ENCODE measurements at regions not wholly inside any gene's neighbourhood (a gene's known extent, or its start where the extent isn't known, plus 50 kb on each side); places are given as distances from the start of the nearest gene placed in this dataset.

- DNase-seq, result no peak
Measured at GRCh38 chr13:106433066-106433465, 102.4 kb downstream of the EFNB2 start.

GRCh38 chr13:106432636-106433035 lies 102.8 kb downstream of the EFNB2 start:
- no peak for DNase-seq

GRCh38 chr13:106426909-106427308 lies 108.6 kb downstream of the EFNB2 start:
- no peak for DNase-seq

GRCh38 chr13:106425661-106426060 lies 109.8 kb downstream of the EFNB2 start:
- no peak for DNase-seq

GRCh38 chr13:106424805-106425204 lies 110.7 kb downstream of the EFNB2 start:
- DNase-seq, result no peak

GRCh38 chr13:106423530-106423929 lies 111.9 kb downstream of the EFNB2 start:
- no peak for DNase-seq

- no peak for DNase-seq
Measured at GRCh38 chr13:106418556-106418955, 116.9 kb downstream of the EFNB2 start.

GRCh38 chr13:106417467-106418110 lies 117.9 kb downstream of the EFNB2 start:
- DNase-seq, result no peak

- DNase-seq, result no peak
Measured at GRCh38 chr13:106416645-106417044, 118.8 kb downstream of the EFNB2 start.

- no peak for DNase-seq
Measured at GRCh38 chr13:106415971-106416370, 119.5 kb downstream of the EFNB2 start.

GRCh38 chr13:106415442-106415841 lies 120.0 kb downstream of the EFNB2 start:
- no peak for DNase-seq

GRCh38 chr13:106407338-106407737 lies 128.1 kb downstream of the EFNB2 start:
- no peak for DNase-seq

GRCh38 chr13:106405731-106406130 lies 129.7 kb downstream of the EFNB2 start:
- DNase-seq, result no peak

GRCh38 chr13:106403280-106403679 lies 132.2 kb downstream of the EFNB2 start:
- no peak for DNase-seq

- DNase-seq, result no peak
Measured at GRCh38 chr13:106402866-106403265, 132.6 kb downstream of the EFNB2 start.

- DNase-seq, result no peak
Measured at GRCh38 chr13:106401081-106401480, 134.4 kb downstream of the EFNB2 start.

- DNase-seq, result no peak
Measured at GRCh38 chr13:106400289-106400688, 135.2 kb downstream of the EFNB2 start.

- no peak for DNase-seq
Measured at GRCh38 chr13:106398289-106398688, 137.2 kb downstream of the EFNB2 start.

GRCh38 chr13:106393776-106394175 lies 141.7 kb downstream of the EFNB2 start:
- no peak for DNase-seq

- DNase-seq, result no peak
Measured at GRCh38 chr13:106391681-106392080, 143.8 kb downstream of the EFNB2 start.

GRCh38 chr13:106391271-106391670 lies 144.2 kb downstream of the EFNB2 start:
- no peak for DNase-seq

GRCh38 chr13:106390367-106390766 lies 145.1 kb downstream of the EFNB2 start:
- no peak for DNase-seq

GRCh38 chr13:106385654-106386053 lies 149.8 kb downstream of the EFNB2 start:
- no peak for DNase-seq

- no peak for DNase-seq
Measured at GRCh38 chr13:106384516-106384915, 150.9 kb downstream of the EFNB2 start.

- DNase-seq, result no peak
Measured at GRCh38 chr13:106383791-106384190, 151.7 kb downstream of the EFNB2 start.
